CD8-positive, alpha-beta memory T cell (primary cell): ENCODE measurements at regions not wholly inside any gene's neighbourhood (a gene's known extent, or its start where the extent isn't known, plus 50 kb on each side); places are given as distances from the start of the nearest gene placed in this dataset.

Experiments used
- CTCF ChIA-PET: fragments of 350-600 bp; sonication (Branson Sonifier 250); formaldehyde crosslinking; loops from one replicate; lab custom pipeline; 2021; ENCODE audit warnings: antibody characterized with exemption; lab: Charles Lee
- POLR2A ChIA-PET: fragments of 350-600 bp; sonication (Branson Sonifier 250); formaldehyde crosslinking; loops from one replicate; lab custom pipeline; 2021; ENCODE audit warnings: antibody characterized with exemption; lab: Charles Lee
- DNase-seq, 5 donors: peaks; one replicate each; pipeline versions ENCODE4 v3.0.0 to v3.0.0-alpha.2; 2020 to 2022; ENCODE audit warnings: mixed read lengths in 1 of 5
- H3K27ac ChIP-seq: one replicate; pipeline ENCODE4 v1.7.0; 2013; ENCODE audit warnings: low read depth, mild to moderate bottlenecking, low read length, moderate library complexity
- H3K27me3 ChIP-seq: 2 replicates; pipeline ENCODE4 v1.7.0; 2013; ENCODE audit warnings: low read length, mild to moderate bottlenecking; ENCODE audit not compliant: insufficient read depth, poor library complexity, severe bottlenecking
- H3K36me3 ChIP-seq: 2 replicates; pipeline ENCODE4 v1.7.0; 2013; ENCODE audit warnings: mild to moderate bottlenecking, low read length, moderate library complexity; ENCODE audit not compliant: insufficient read depth
- H3K4me1 ChIP-seq: 2 replicates; pipeline ENCODE4 v1.7.0; 2013; ENCODE audit warnings: mild to moderate bottlenecking, low read length, moderate library complexity; ENCODE audit not compliant: insufficient read depth
- H3K4me3 ChIP-seq: 2 replicates; pipeline ENCODE4 v1.7.0; 2013; ENCODE audit warnings: mild to moderate bottlenecking, low read length
- H3K9me3 ChIP-seq: 2 replicates; pipeline ENCODE4 v1.7.0; 2013; ENCODE audit warnings: mild to moderate bottlenecking, low read length
- H3K27ac Mint-ChIP-seq, 8 donors: one replicate each; pipeline ENCODE4 v1.8.0; 2020 to 2021; ENCODE audit warnings: mixed read lengths in 8 of 8, mild to moderate bottlenecking in 6 of 8, inconsistent platforms in 3 of 8, moderate library complexity in 3 of 8
- H3K27me3 Mint-ChIP-seq, 2 donors: one replicate each; pipeline ENCODE4 v1.8.0; 2020 to 2021; ENCODE audit warnings: mixed read lengths in 2 of 2, mild to moderate bottlenecking in 1 of 2, moderate library complexity in 1 of 2
- H3K36me3 Mint-ChIP-seq, 3 donors: one replicate each; pipeline ENCODE4 v1.8.0; 2020 to 2021; ENCODE audit warnings: mixed read lengths in 3 of 3, inconsistent platforms in 1 of 3, mild to moderate bottlenecking in 1 of 3
- H3K4me1 Mint-ChIP-seq, 3 donors: one replicate each; pipeline ENCODE4 v1.8.0; 2020 to 2021; ENCODE audit warnings: mixed read lengths in 3 of 3, inconsistent platforms in 1 of 3, mild to moderate bottlenecking in 1 of 3
- H3K4me3 Mint-ChIP-seq, 7 donors: one replicate each; pipeline ENCODE4 v1.8.0; 2020 to 2021; ENCODE audit warnings: mixed read lengths in 7 of 7, mild to moderate bottlenecking in 6 of 7, moderate library complexity in 4 of 7, inconsistent platforms in 2 of 7
- H3K9me3 Mint-ChIP-seq, 5 donors: one replicate each; pipeline ENCODE4 v1.8.0; 2020 to 2022; ENCODE audit warnings: mixed read lengths in 5 of 5, mild to moderate bottlenecking in 3 of 5, moderate library complexity in 2 of 5, inconsistent platforms in 1 of 5

- Histone ChIP-seq H3K9me3 (no peaks in the 10 kb centered on the region), H3K4me1 (no peaks in the 10 kb centered on the region), H3K4me3 (no peak overlapping the region), H3K27me3 (no peaks in the 10 kb centered on the region), H3K27ac (no peak overlapping the region), H3K36me3 (no peaks in the 10 kb centered on the region)
- Mint-ChIP-seq H3K27ac (no peak overlapping the region), H3K9me3 (peaks cover 5 to 28% (median 15%) of the 10 kb centered on the region in 5 donors), H3K27me3 (no peaks in the 10 kb centered on the region), H3K4me1 (no peaks in the 10 kb centered on the region), H3K4me3 (no peak overlapping the region), H3K36me3 (no peaks in the 10 kb centered on the region)
- ChIA-PET POLR2A (no interaction called here), CTCF (no interaction called here)
- no peak for DNase-seq
Observed at GRCh38 chr4:19694812-19695211, 556.9 kb upstream of the SLIT2 start.

- H3K27ac ChIP-seq: no peak overlapping the region
- H3K27me3 Mint-ChIP-seq: no peaks in the 10 kb centered on the region
- no peaks in the 10 kb centered on the region for H3K4me1 ChIP-seq
- peaks cover 5 to 24% (median 13%) of the 10 kb centered on the region in 5 donors for H3K9me3 Mint-ChIP-seq
- H3K4me3 Mint-ChIP-seq: no peak overlapping the region
- no peaks in the 10 kb centered on the region for H3K9me3 ChIP-seq
- no peak for DNase-seq
- CTCF ChIA-PET: no interaction called here
- POLR2A ChIA-PET: no interaction called here
- no peaks in the 10 kb centered on the region for H3K36me3 ChIP-seq
- H3K4me1 Mint-ChIP-seq: no peaks in the 10 kb centered on the region
- no peaks in the 10 kb centered on the region for H3K36me3 Mint-ChIP-seq
- H3K27me3 ChIP-seq: no peaks in the 10 kb centered on the region
- H3K27ac Mint-ChIP-seq: no peak overlapping the region
- H3K4me3 ChIP-seq: no peak overlapping the region
Observed at GRCh38 chr4:19693936-19694570, 557.7 kb upstream of the SLIT2 start.

- H3K27ac Mint-ChIP-seq: no peak overlapping the region
- H3K4me1 Mint-ChIP-seq: no peaks in the 10 kb centered on the region
- Histone ChIP-seq H3K4me1 (no peaks in the 10 kb centered on the region), H3K36me3 (no peaks in the 10 kb centered on the region), H3K4me3 (no peak overlapping the region), H3K27ac (no peak overlapping the region), H3K9me3 (no peaks in the 10 kb centered on the region), H3K27me3 (no peaks in the 10 kb centered on the region)
- no peaks in the 10 kb centered on the region for H3K27me3 Mint-ChIP-seq
- DNase-seq: no peak
- peaks cover 0 to 28% (median 9%) of the 10 kb centered on the region in 5 donors for H3K9me3 Mint-ChIP-seq
- no peak overlapping the region for H3K4me3 Mint-ChIP-seq
- ChIA-PET CTCF (no interaction called here), POLR2A (no interaction called here)
- no peaks in the 10 kb centered on the region for H3K36me3 Mint-ChIP-seq
Observed at GRCh38 chr4:19689511-19689910, 562.2 kb upstream of the SLIT2 start.

DNA sequence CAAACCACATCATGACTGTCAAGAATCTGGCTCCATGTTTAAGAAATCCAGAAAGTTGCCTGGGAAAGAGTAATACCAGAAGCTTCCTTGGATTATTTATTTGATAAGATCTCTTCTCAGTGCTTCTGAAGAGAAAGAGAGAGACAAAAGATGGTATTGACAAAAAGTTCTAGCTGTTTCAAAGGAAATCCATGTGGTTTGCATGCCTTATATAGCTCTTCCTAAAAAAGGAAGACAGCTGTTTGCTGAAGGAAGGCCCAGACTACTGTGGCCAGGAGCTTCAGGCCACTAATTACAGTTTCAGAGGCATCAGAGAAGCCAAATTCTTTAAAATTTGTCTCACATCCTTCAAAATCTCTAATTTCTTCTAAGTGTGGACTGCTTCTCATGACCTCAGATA lies 565.2 kb upstream of the SLIT2 start:
- H3K4me1 ChIP-seq: no peaks in the 10 kb centered on the region
- DNase-seq: no peak
- H3K4me3 Mint-ChIP-seq: no peak overlapping the region
- no peaks in the 10 kb centered on the region for H3K9me3 ChIP-seq
- H3K27me3 ChIP-seq: no peaks in the 10 kb centered on the region
- H3K36me3 ChIP-seq: no peaks in the 10 kb centered on the region
- H3K36me3 Mint-ChIP-seq: no peaks in the 10 kb centered on the region
- H3K4me1 Mint-ChIP-seq: no peaks in the 10 kb centered on the region
- H3K27me3 Mint-ChIP-seq: no peaks in the 10 kb centered on the region
- peaks cover 2 to 24% (median 6%) of the 10 kb centered on the region in 5 donors for H3K9me3 Mint-ChIP-seq
- no peak overlapping the region for H3K4me3 ChIP-seq
- CTCF ChIA-PET: interaction anchor here (0.9 kb wide), 1 partner anchor 14 kb away, joined by 3 read pairs; no protein-coding TSS in a partner anchor
- H3K27ac ChIP-seq: no peak overlapping the region
- H3K27ac Mint-ChIP-seq: no peak overlapping the region
- POLR2A ChIA-PET: no interaction called here

DNA sequence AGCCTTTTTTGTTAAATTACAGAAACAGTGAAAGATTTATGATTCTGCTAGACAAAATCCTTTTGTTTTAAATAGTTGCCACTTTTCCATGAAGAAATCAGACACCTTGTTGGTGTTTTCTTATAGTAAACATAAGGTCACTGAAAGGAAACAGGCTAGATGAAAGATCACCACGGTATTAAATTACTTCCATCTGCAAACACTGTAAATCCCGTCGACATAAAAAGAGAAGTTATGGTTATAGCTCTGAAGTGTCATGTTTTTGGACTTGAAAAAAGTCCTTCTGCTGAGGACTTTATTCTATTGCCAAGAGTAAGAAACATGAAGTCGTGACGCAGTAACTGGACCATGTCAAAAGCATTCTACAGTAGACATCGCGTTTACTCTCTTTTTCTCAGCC lies 567.6 kb upstream of the SLIT2 start:
- Mint-ChIP-seq H3K27ac (no peak overlapping the region), H3K9me3 (peaks cover 2 to 17% (median 9%) of the 10 kb centered on the region in 5 donors), H3K4me3 (no peak overlapping the region), H3K27me3 (no peaks in the 10 kb centered on the region), H3K4me1 (no peaks in the 10 kb centered on the region), H3K36me3 (no peaks in the 10 kb centered on the region)
- ChIA-PET CTCF (no interaction called here), POLR2A (no interaction called here)
- Histone ChIP-seq H3K27me3 (no peaks in the 10 kb centered on the region), H3K4me3 (no peak overlapping the region), H3K36me3 (no peaks in the 10 kb centered on the region), H3K9me3 (no peaks in the 10 kb centered on the region), H3K4me1 (no peaks in the 10 kb centered on the region), H3K27ac (no peak overlapping the region)
- DNase-seq: no peak

- H3K9me3 ChIP-seq: no peaks in the 10 kb centered on the region
- H3K4me1 ChIP-seq: no peaks in the 10 kb centered on the region
- H3K36me3 ChIP-seq: no peaks in the 10 kb centered on the region
- no peak overlapping the region for H3K27ac Mint-ChIP-seq
- no peaks in the 10 kb centered on the region for H3K36me3 Mint-ChIP-seq
- H3K27me3 ChIP-seq: no peaks in the 10 kb centered on the region
- H3K27me3 Mint-ChIP-seq: no peaks in the 10 kb centered on the region
- H3K27ac ChIP-seq: no peak overlapping the region
- no peak overlapping the region for H3K4me3 Mint-ChIP-seq
- no peak for DNase-seq
- no peak overlapping the region for H3K4me3 ChIP-seq
- no peaks in the 10 kb centered on the region for H3K4me1 Mint-ChIP-seq
- CTCF ChIA-PET: no interaction called here
- peaks cover 2 to 17% (median 9%) of the 10 kb centered on the region in 5 donors for H3K9me3 Mint-ChIP-seq
- POLR2A ChIA-PET: no interaction called here
Observed at GRCh38 chr4:19683426-19683825, 568.3 kb upstream of the SLIT2 start.

DNA sequence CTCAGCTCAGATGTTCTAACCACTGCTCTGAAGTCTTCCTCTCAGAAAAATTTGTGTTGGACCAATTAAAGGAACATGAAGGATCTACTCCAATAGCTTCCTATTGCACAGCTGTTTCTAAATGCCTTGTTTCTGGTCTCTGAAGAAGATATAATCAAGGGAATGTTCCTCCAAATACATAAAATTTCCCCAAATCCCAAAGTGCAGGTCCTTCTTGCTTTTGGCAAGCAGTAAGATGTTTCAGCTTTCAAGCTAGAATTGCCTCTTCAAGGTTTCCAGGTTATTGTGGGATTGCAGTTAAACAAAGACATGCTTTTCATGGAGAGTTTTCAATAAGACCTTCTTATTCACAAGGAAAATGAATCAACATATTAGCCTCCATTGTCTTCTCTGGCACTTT lies 574.5 kb upstream of the SLIT2 start:
- POLR2A ChIA-PET: no interaction called here
- CTCF ChIA-PET: no interaction called here
- H3K9me3 Mint-ChIP-seq: peaks cover 1 to 22% (median 9%) of the 10 kb centered on the region in 5 donors

GRCh38 chr4:19675172-19675811 lies 576.4 kb upstream of the SLIT2 start:
- Histone ChIP-seq H3K27me3 (no peaks in the 10 kb centered on the region), H3K27ac (no peak overlapping the region), H3K4me1 (no peaks in the 10 kb centered on the region), H3K4me3 (no peak overlapping the region), H3K36me3 (no peaks in the 10 kb centered on the region), H3K9me3 (no peaks in the 10 kb centered on the region)
- ChIA-PET POLR2A (no interaction called here), CTCF (no interaction called here)
- no peaks in the 10 kb centered on the region for H3K36me3 Mint-ChIP-seq
- DNase-seq: no peak
- peaks cover 1 to 25% (median 10%) of the 10 kb centered on the region in 5 donors for H3K9me3 Mint-ChIP-seq
- H3K4me3 Mint-ChIP-seq: no peak overlapping the region
- H3K4me1 Mint-ChIP-seq: no peaks in the 10 kb centered on the region
- no peaks in the 10 kb centered on the region for H3K27me3 Mint-ChIP-seq
- H3K27ac Mint-ChIP-seq: no peak overlapping the region

More for the DNA sequence above, 574.5 kb upstream of the SLIT2 start:
- H3K27me3 ChIP-seq: no peaks in the 10 kb centered on the region
- H3K9me3 ChIP-seq: no peaks in the 10 kb centered on the region
- no peak overlapping the region for H3K27ac Mint-ChIP-seq
- H3K36me3 Mint-ChIP-seq: no peaks in the 10 kb centered on the region
- H3K36me3 ChIP-seq: no peaks in the 10 kb centered on the region
- no peak overlapping the region for H3K27ac ChIP-seq
- H3K4me3 Mint-ChIP-seq: no peak overlapping the region
- no peaks in the 10 kb centered on the region for H3K4me1 Mint-ChIP-seq
- no peak for DNase-seq
- no peaks in the 10 kb centered on the region for H3K27me3 Mint-ChIP-seq
- H3K4me3 ChIP-seq: no peak overlapping the region
- no peaks in the 10 kb centered on the region for H3K4me1 ChIP-seq
